GM23338 (cell line): ENCODE measurements at regions not wholly inside any gene's neighbourhood (a gene's known extent, or its start where the extent isn't known, plus 50 kb on each side); places are given as distances from the start of the nearest gene placed in this dataset.

Source experiments
- ATAC-seq: fragments of 200-7000 bp; cut with Tn5 transposase; 3 replicates; pipeline ENCODE4 v1.9.1; 2020
- DNase-seq: peaks from one replicate; pipeline ENCODE4 v3.0.0-alpha.2; 2015; ENCODE audit warnings: low spot score
- H2AFZ ChIP-seq: fragments of 200-600 bp; sonication (generic); 2 replicates; pipeline ENCODE4 v1.8.0; 2016; ENCODE audit warnings: antibody characterized with exemption, mild to moderate bottlenecking, moderate library complexity
- H3F3A ChIP-seq: fragments of 200-600 bp; sonication (generic); replicated peaks from 2 replicates; pipeline ENCODE4 v1.8.0; 2017; ENCODE audit warnings: antibody characterized with exemption, mixed run types, low read depth
- H3K27ac ChIP-seq: fragments of 200-600 bp; sonication (generic); 2 replicates; pipeline ENCODE4 v1.6.1; 2016; ENCODE audit warnings: low read depth
- H3K27me3 ChIP-seq: fragments of 200-600 bp; sonication (generic); 2 replicates; pipeline ENCODE4 v1.8.0; 2016; ENCODE audit warnings: mild to moderate bottlenecking, mixed run types, moderate library complexity; ENCODE audit not compliant: insufficient read depth
- H3K36me3 ChIP-seq: fragments of 200-600 bp; sonication (generic); 2 replicates; pipeline ENCODE4 v1.8.0; 2016; ENCODE audit warnings: mild to moderate bottlenecking; ENCODE audit not compliant: insufficient read depth
- H3K4me1 ChIP-seq: fragments of 200-600 bp; sonication (generic); 2 replicates; pipeline ENCODE4 v1.8.0; 2016; ENCODE audit warnings: mild to moderate bottlenecking, moderate library complexity; ENCODE audit not compliant: insufficient read depth
- H3K4me2 ChIP-seq: fragments of 200-600 bp; sonication (generic); 2 replicates; pipeline ENCODE4 v1.7.1; 2017; ENCODE audit warnings: mixed run types
- H3K4me3 ChIP-seq: fragments of 200-600 bp; sonication (generic); 2 replicates; pipeline ENCODE4 v1.6.1; 2016; ENCODE audit warnings: mixed run types
- H3K79me2 ChIP-seq: fragments of 200-600 bp; sonication (generic); replicated peaks from 2 replicates; pipeline ENCODE4 v1.8.0; 2017; ENCODE audit warnings: mild to moderate bottlenecking; ENCODE audit not compliant: insufficient read depth
- H3K9me2 ChIP-seq: fragments of 200-600 bp; sonication (generic); 2 replicates; pipeline ENCODE4 v1.8.0; 2017; ENCODE audit not compliant: insufficient read depth
- H4K20me1 ChIP-seq: fragments of 200-600 bp; sonication (generic); replicated peaks from 2 replicates; pipeline ENCODE4 v1.8.0; 2017; ENCODE audit warnings: mild to moderate bottlenecking; ENCODE audit not compliant: insufficient read depth
- H3K27ac Mint-ChIP-seq: 2 replicates; pipeline ENCODE4 v1.8.0; 2020; ENCODE audit warnings: inconsistent platforms, mild to moderate bottlenecking, moderate library complexity, mixed read lengths
- H3K27me3 Mint-ChIP-seq: 3 replicates; pipeline ENCODE4 v1.8.0; 2022; ENCODE audit warnings: low read depth, mild to moderate bottlenecking, moderate library complexity, mixed read lengths, inconsistent platforms; ENCODE audit not compliant: insufficient read depth, poor library complexity
- H3K36me3 Mint-ChIP-seq: 3 replicates; pipeline ENCODE4 v1.8.0; 2021; ENCODE audit warnings: low read depth, mild to moderate bottlenecking, inconsistent platforms, moderate library complexity, mixed read lengths
- H3K4me1 Mint-ChIP-seq: 3 replicates; pipeline ENCODE4 v1.8.0; 2020; ENCODE audit warnings: mild to moderate bottlenecking, inconsistent platforms, mixed read lengths
- H3K4me3 Mint-ChIP-seq: 3 replicates; pipeline ENCODE4 v1.8.0; 2021; ENCODE audit warnings: moderate library complexity, mild to moderate bottlenecking, inconsistent platforms, mixed read lengths
- H3K9me3 Mint-ChIP-seq: 3 replicates; pipeline ENCODE4 v1.8.0; 2020; ENCODE audit warnings: moderate library complexity, mild to moderate bottlenecking, inconsistent platforms, mixed read lengths
- CREB1 ChIP-seq: fragments of 250-450 bp; sonication (Bioruptor Pico); IDR thresholded peaks from 2 replicates; pipeline ENCODE4 v1.5.0; 2020; ENCODE audit warnings: low read depth, mild to moderate bottlenecking, moderate library complexity
- CTCF ChIP-seq, 2 experiments: fragments of 200-600 bp in 1 of 2; sonication (generic) in 1 of 2; conservative IDR thresholded peaks; 2 replicates each; pipeline versions ENCODE4 v1.5.1 to v1.6.1; 2016 to 2017; ENCODE audit warnings: antibody characterized with exemption in 2 of 2, low read depth in 2 of 2, mild to moderate bottlenecking in 2 of 2, moderate library complexity in 1 of 2
- ETS1 ChIP-seq: IDR thresholded peaks from 2 replicates; pipeline ENCODE4 v1.6.1; 2016; ENCODE audit warnings: antibody characterized with exemption
- EZH2 ChIP-seq: fragments of 200-600 bp; sonication (generic); IDR thresholded peaks from one replicate; pipeline ENCODE4 v1.8.0; 2017; ENCODE audit warnings: antibody characterized with exemption, mild to moderate bottlenecking, low read depth; ENCODE audit not compliant: unreplicated experiment
- JUNB ChIP-seq: IDR thresholded peaks from one replicate; pipeline ENCODE4 v1.6.1; 2016; ENCODE audit warnings: antibody characterized with exemption; ENCODE audit not compliant: unreplicated experiment
- NANOG ChIP-seq: IDR thresholded peaks from 2 replicates; pipeline ENCODE4 v1.6.1; 2016; ENCODE audit warnings: antibody characterized with exemption, borderline replicate concordance
- POLR2AphosphoS5 ChIP-seq: IDR thresholded peaks from 2 replicates; pipeline ENCODE4 v1.6.1; 2016; ENCODE audit warnings: antibody characterized with exemption, low read depth
- STAT1 ChIP-seq: IDR thresholded peaks from one replicate; pipeline ENCODE4 v1.6.1; 2016; ENCODE audit warnings: antibody characterized with exemption; ENCODE audit not compliant: unreplicated experiment
- ZNF331 ChIP-seq: fragments of 250-450 bp; sonication (Bioruptor Pico); IDR thresholded peaks from 2 replicates; pipeline ENCODE4 v1.5.0; 2020; ENCODE audit warnings: low read depth, mild to moderate bottlenecking, moderate library complexity
- ZNF462 ChIP-seq: fragments of 250-450 bp; sonication (Bioruptor Pico); IDR thresholded peaks from 2 replicates; pipeline ENCODE4 v1.5.0; 2020; ENCODE audit warnings: mild to moderate bottlenecking, moderate library complexity

- no peak overlapping the region for H2AFZ ChIP-seq
- H3K27ac Mint-ChIP-seq: no peak overlapping the region
- H3F3A ChIP-seq: no peaks in the 10 kb centered on the region
- H3K27ac ChIP-seq: no peak overlapping the region
- H4K20me1 ChIP-seq: no peaks in the 10 kb centered on the region
- no peak overlapping the region for H3K4me3 ChIP-seq
- H3K9me3 Mint-ChIP-seq: no peaks in the 10 kb centered on the region; the same call in 2 of the 3 replicates
- no peaks in the 10 kb centered on the region for H3K36me3 ChIP-seq
- no peaks in the 10 kb centered on the region for H3K9me2 ChIP-seq
- no peaks in the 10 kb centered on the region for H3K27me3 Mint-ChIP-seq
- no peak for DNase-seq
- no peaks in the 10 kb centered on the region for H3K79me2 ChIP-seq
- H3K27me3 ChIP-seq: no peaks in the 10 kb centered on the region
- TF ChIP-seq NANOG: no peak
- no peak for TF ChIP-seq CREB1
- no peak for TF ChIP-seq ETS1
- TF ChIP-seq ZNF331 (CRISPR knock-in tag): no peak
- TF ChIP-seq ZNF462 (CRISPR knock-in tag): no peak
- TF ChIP-seq EZH2: no peak
- TF ChIP-seq POLR2AphosphoS5: no peak
- no peak for TF ChIP-seq STAT1
- no peak for TF ChIP-seq JUNB
- no peak for TF ChIP-seq CTCF (conservative IDR thresholded peaks at IDR 0.05; ENCODE audit: low read depth in 2 of 2)
- no peak overlapping the region for H3K4me3 Mint-ChIP-seq
- ATAC-seq: no peak
- no peaks in the 10 kb centered on the region for H3K4me1 ChIP-seq
- no peak overlapping the region for H3K4me2 ChIP-seq
- H3K36me3 Mint-ChIP-seq: no peaks in the 10 kb centered on the region
- no peaks in the 10 kb centered on the region for H3K4me1 Mint-ChIP-seq
Observed at GRCh38 chr15:69515926-69516325, 63.3 kb downstream of the RPLP1 start.
